ENCODE measurements at regions not wholly inside any gene's neighbourhood (a gene's known extent, or its start where the extent isn't known, plus 50 kb on each side); places are given as distances from the start of the nearest gene placed in this dataset.

GRCh38 chr18:42229211-42230210 is 274.5 kb downstream of the PIK3C3 start (continued):
- TF ChIP-seq NR0B1 (IDR thresholded peaks at IDR 0.05; ENCODE audit: partially characterized antibody) = no peak
- TF ChIP-seq ERF (CRISPR knock-in tag; IDR thresholded peaks at IDR 0.05) = no peak
- TF ChIP-seq THAP7 (CRISPR knock-in tag; IDR thresholded peaks at IDR 0.05) = no peak
- no peak for TF ChIP-seq E2F3 (CRISPR knock-in tag; IDR thresholded peaks at IDR 0.05)
- no peak for TF ChIP-seq SRF (CRISPR knock-in tag; IDR thresholded peaks at IDR 0.05)
- TF ChIP-seq RBM14 (IDR thresholded peaks at IDR 0.05; ENCODE audit: borderline replicate concordance, insufficient read depth, low read depth, low read length) = no peak
- no peak for TF ChIP-seq SMAD1 (IDR thresholded peaks at IDR 0.05; ENCODE audit: low read depth, low read length, partially characterized antibody)
- TF ChIP-seq BRCA1 (IDR thresholded peaks at IDR 0.05) = no peak
- TF ChIP-seq BRCA1 (CRISPR knock-in tag; IDR thresholded peaks at IDR 0.05) = no peak
